Duodenal mucosa (tissue), 2 donors: ENCODE measurements at regions not wholly inside any gene's neighbourhood (a gene's known extent, or its start where the extent isn't known, plus 50 kb on each side); places are given as distances from the start of the nearest gene placed in this dataset.

Experiments used
- H3K27ac ChIP-seq: one replicate; pipeline ENCODE4 v1.7.0; 2013; ENCODE audit warnings: low read depth, low read length
- H3K27me3 ChIP-seq, 2 donors: one replicate each; pipeline ENCODE4 v1.7.0; 2013; ENCODE audit warnings: low read length in 2 of 2, control low read depth in 1 of 2; ENCODE audit not compliant: insufficient read depth in 2 of 2, control insufficient read depth in 1 of 2
- H3K36me3 ChIP-seq, 2 donors: one replicate each; pipeline ENCODE4 v1.7.0; 2013; ENCODE audit warnings: low read length in 2 of 2, control low read depth in 1 of 2; ENCODE audit not compliant: insufficient read depth in 2 of 2, control insufficient read depth in 1 of 2
- H3K4me1 ChIP-seq, 2 donors: one replicate each; pipeline ENCODE4 v1.7.0; 2013; ENCODE audit warnings: low read length in 2 of 2, control low read depth in 1 of 2; ENCODE audit not compliant: insufficient read depth in 2 of 2, control insufficient read depth in 1 of 2
- H3K4me3 ChIP-seq, 2 donors: one replicate each; pipeline ENCODE4 v1.7.0; 2013; ENCODE audit warnings: low read length in 2 of 2, low read depth in 1 of 2
- H3K9ac ChIP-seq, 2 donors: one replicate each; pipeline ENCODE4 v1.7.0; 2013; ENCODE audit warnings: low read length in 2 of 2, low read depth in 1 of 2
- H3K9me3 ChIP-seq, 2 donors: one replicate each; pipeline ENCODE4 v1.7.0; 2013; ENCODE audit warnings: low read length in 2 of 2, control low read depth in 1 of 2; ENCODE audit not compliant: control insufficient read depth in 1 of 2

- no peaks in the 10 kb centered on the region for H3K27me3 ChIP-seq
- H3K4me1 ChIP-seq, result no peaks in the 10 kb centered on the region
- H3K4me3 ChIP-seq, result no peak overlapping the region
- H3K9ac ChIP-seq, result no peak overlapping the region
- no peaks in the 10 kb centered on the region for H3K9me3 ChIP-seq
- no peak overlapping the region for H3K27ac ChIP-seq
- no peaks in the 10 kb centered on the region for H3K36me3 ChIP-seq
These were observed 346.2 kb upstream of the MMS22L start for GRCh38 chr6:97629180-97629579.

GRCh38 chr6:97630604-97631003, 347.6 kb upstream of the MMS22L start:
- Histone ChIP-seq H3K9ac (no peak overlapping the region), H3K4me3 (no peak overlapping the region), H3K36me3 (no peaks in the 10 kb centered on the region), H3K27ac (no peak overlapping the region), H3K4me1 (no peaks in the 10 kb centered on the region), H3K27me3 (no peaks in the 10 kb centered on the region), H3K9me3 (no peaks in the 10 kb centered on the region)

GRCh38 chr6:97632341-97632740, 349.3 kb upstream of the MMS22L start:
- Histone ChIP-seq H3K9ac (no peak overlapping the region), H3K27me3 (no peaks in the 10 kb centered on the region), H3K4me1 (no peaks in the 10 kb centered on the region), H3K36me3 (no peaks in the 10 kb centered on the region), H3K27ac (no peak overlapping the region), H3K9me3 (no peaks in the 10 kb centered on the region), H3K4me3 (no peak overlapping the region)

GRCh38 chr6:97639702-97640101, 356.7 kb upstream of the MMS22L start:
- no peak overlapping the region for H3K27ac ChIP-seq
- H3K4me1 ChIP-seq, result no peaks in the 10 kb centered on the region
- no peak overlapping the region for H3K4me3 ChIP-seq
- no peaks in the 10 kb centered on the region for H3K9me3 ChIP-seq
- H3K9ac ChIP-seq, result no peak overlapping the region
- H3K36me3 ChIP-seq, result no peaks in the 10 kb centered on the region
- no peaks in the 10 kb centered on the region for H3K27me3 ChIP-seq

- no peak overlapping the region for H3K4me3 ChIP-seq
- H3K36me3 ChIP-seq, result no peaks in the 10 kb centered on the region
- no peak overlapping the region for H3K27ac ChIP-seq
These were observed 361.3 kb upstream of the MMS22L start for GRCh38 chr6:97644353-97644752.

GRCh38 chr6:97645757-97646156, 362.7 kb upstream of the MMS22L start:
- no peaks in the 10 kb centered on the region for H3K4me1 ChIP-seq
- no peak overlapping the region for H3K27ac ChIP-seq
- no peaks in the 10 kb centered on the region for H3K9me3 ChIP-seq
- H3K9ac ChIP-seq, result no peak overlapping the region
- H3K4me3 ChIP-seq, result no peak overlapping the region
- no peaks in the 10 kb centered on the region for H3K36me3 ChIP-seq
- no peaks in the 10 kb centered on the region for H3K27me3 ChIP-seq

More at GRCh38 chr6:97644353-97644752, 361.3 kb upstream of the MMS22L start:
- no peak overlapping the region for H3K9ac ChIP-seq
- H3K27me3 ChIP-seq, result no peaks in the 10 kb centered on the region
- no peaks in the 10 kb centered on the region for H3K4me1 ChIP-seq
- no peaks in the 10 kb centered on the region for H3K9me3 ChIP-seq

- H3K27me3 ChIP-seq, result no peaks in the 10 kb centered on the region
These were observed 370.1 kb upstream of the MMS22L start for GRCh38 chr6:97653076-97653475.

GRCh38 chr6:97653517-97653916, 370.5 kb upstream of the MMS22L start:
- H3K4me3 ChIP-seq, result no peak overlapping the region
- no peak overlapping the region for H3K27ac ChIP-seq
- no peaks in the 10 kb centered on the region for H3K4me1 ChIP-seq
- H3K36me3 ChIP-seq, result no peaks in the 10 kb centered on the region
- H3K9ac ChIP-seq, result no peak overlapping the region
- H3K27me3 ChIP-seq, result no peaks in the 10 kb centered on the region
- no peaks in the 10 kb centered on the region for H3K9me3 ChIP-seq

More at GRCh38 chr6:97653076-97653475, 370.1 kb upstream of the MMS22L start:
- Histone ChIP-seq H3K9me3 (no peaks in the 10 kb centered on the region), H3K4me1 (no peaks in the 10 kb centered on the region), H3K9ac (no peak overlapping the region), H3K27ac (no peak overlapping the region), H3K36me3 (no peaks in the 10 kb centered on the region), H3K4me3 (no peak overlapping the region)

GRCh38 chr6:97654674-97655073, 371.7 kb upstream of the MMS22L start:
- no peaks in the 10 kb centered on the region for H3K36me3 ChIP-seq
- no peak overlapping the region for H3K9ac ChIP-seq
- H3K4me1 ChIP-seq, result no peaks in the 10 kb centered on the region
- H3K9me3 ChIP-seq, result no peaks in the 10 kb centered on the region
- no peak overlapping the region for H3K4me3 ChIP-seq
- H3K27ac ChIP-seq, result no peak overlapping the region
- H3K27me3 ChIP-seq, result no peaks in the 10 kb centered on the region

- no peaks in the 10 kb centered on the region for H3K9me3 ChIP-seq
- no peak overlapping the region for H3K9ac ChIP-seq
- H3K27me3 ChIP-seq, result no peaks in the 10 kb centered on the region
- no peak overlapping the region for H3K4me3 ChIP-seq
- no peaks in the 10 kb centered on the region for H3K36me3 ChIP-seq
- no peak overlapping the region for H3K27ac ChIP-seq
- no peaks in the 10 kb centered on the region for H3K4me1 ChIP-seq
These were observed 373.2 kb upstream of the MMS22L start for GRCh38 chr6:97656236-97656635.

- no peak overlapping the region for H3K9ac ChIP-seq
- no peaks in the 10 kb centered on the region for H3K4me1 ChIP-seq
- H3K27ac ChIP-seq, result no peak overlapping the region
- no peaks in the 10 kb centered on the region for H3K36me3 ChIP-seq
- no peaks in the 10 kb centered on the region for H3K27me3 ChIP-seq
- no peaks in the 10 kb centered on the region for H3K9me3 ChIP-seq
- no peak overlapping the region for H3K4me3 ChIP-seq
These were observed 373.8 kb upstream of the MMS22L start for GRCh38 chr6:97656706-97657350.
